H1 (cell line): ENCODE measurements at regions not wholly inside any gene's neighbourhood (a gene's known extent, or its start where the extent isn't known, plus 50 kb on each side); places are given as distances from the start of the nearest gene placed in this dataset.

Experiments
- CTCF ChIA-PET: fragments of 300-600 bp; sonication (Branson Sonifier 250); formaldehyde crosslinking; loops from one replicate; lab custom pipeline; 2021; ENCODE audit not compliant: partially characterized antibody; lab: Charles Lee
- POLR2A ChIA-PET: fragments of 300-600 bp; sonication (Branson Sonifier 250); formaldehyde crosslinking; loops from one replicate; lab custom pipeline; 2021; ENCODE audit warnings: inconsistent platforms; ENCODE audit not compliant: partially characterized antibody; lab: Charles Lee
- DNase-seq, 2 experiments: peaks; one replicate each; pipeline versions ENCODE4 v3.0.0 to v3.0.0-alpha.2; 2010 to 2022; ENCODE audit warnings: low spot score in 2 of 2, low read depth in 1 of 2, mixed read lengths in 1 of 2
- FAIRE-seq: peaks from 2 replicates; lab custom pipeline; 2011; peaks lifted over from hg19 to GRCh38; lab: Jason Lieb, UNC
- H2AFZ ChIP-seq: 2 replicates; pipeline ENCODE4 v1.8.1; 2012; ENCODE audit warnings: low read length, inconsistent platforms
- H2AK5ac ChIP-seq: 2 replicates; pipeline ENCODE4 v1.6.1; 2013; ENCODE audit warnings: low read depth, low read length
- H2BK120ac ChIP-seq: replicated peaks from 2 replicates; pipeline ENCODE3; 2013; ENCODE audit warnings: low read depth, low read length, inconsistent platforms
- H2BK12ac ChIP-seq: 2 replicates; pipeline ENCODE4 v1.6.1; 2013; ENCODE audit warnings: low read depth, low read length
- H2BK15ac ChIP-seq: 2 replicates; pipeline ENCODE4 v1.6.1; 2013; ENCODE audit warnings: low read length
- H2BK20ac ChIP-seq: 2 replicates; pipeline ENCODE4 v1.6.1; 2013; ENCODE audit warnings: low read length
- H2BK5ac ChIP-seq: 2 replicates; pipeline ENCODE4 v1.6.1; 2013; ENCODE audit warnings: low read depth, low read length
- H3K14ac ChIP-seq: 2 replicates; pipeline ENCODE4 v1.6.1; 2013; ENCODE audit warnings: inconsistent platforms; ENCODE audit not compliant: insufficient read length
- H3K18ac ChIP-seq: 2 replicates; pipeline ENCODE4 v1.6.1; 2013; ENCODE audit warnings: low read length; ENCODE audit errors: extremely low read depth
- H3K23ac ChIP-seq: 2 replicates; pipeline ENCODE4 v1.6.1; 2013; ENCODE audit warnings: inconsistent platforms; ENCODE audit not compliant: insufficient read length
- H3K23me2 ChIP-seq: 2 replicates; pipeline ENCODE4 v1.6.1; 2013; ENCODE audit warnings: low read depth, low read length
- H3K27ac ChIP-seq: 2 replicates; pipeline ENCODE4 v1.6.1; 2011; ENCODE audit warnings: low read depth, low read length, inconsistent platforms
- H3K27me3 ChIP-seq, 4 experiments: replicated peaks in 1 of 4; 1 replicate in 1 of 4; 2 replicates in 3 of 4; pipeline versions ENCODE4 v1.6.1 to v1.8.1; 2011 to 2013; ENCODE audit warnings: low read length in 3 of 4, mild to moderate bottlenecking in 3 of 4, inconsistent platforms in 2 of 4, mixed read lengths in 2 of 4, moderate library complexity in 1 of 4; ENCODE audit not compliant: control insufficient read depth in 3 of 4, insufficient read depth in 3 of 4; ENCODE audit errors: extremely low read depth in 1 of 4
- H3K36me3 ChIP-seq, 4 experiments: 2 replicates each; pipeline versions ENCODE4 v1.6.1 to v1.8.1; 2011 to 2013; ENCODE audit warnings: mild to moderate bottlenecking in 4 of 4, low read length in 3 of 4, moderate library complexity in 2 of 4, control low read depth in 1 of 4, inconsistent platforms in 1 of 4; ENCODE audit not compliant: insufficient read depth in 4 of 4, control insufficient read depth in 2 of 4
- H3K4ac ChIP-seq: replicated peaks from 2 replicates; pipeline ENCODE3; 2013; ENCODE audit warnings: low read length, low read depth, mixed read lengths, inconsistent platforms; ENCODE audit not compliant: insufficient read length
- H3K4me1 ChIP-seq, 4 experiments: replicated peaks in 1 of 4; 1 replicate in 1 of 4; 2 replicates in 3 of 4; pipeline versions ENCODE4 v1.6.1 to v1.8.1; 2011 to 2013; ENCODE audit warnings: low read length in 3 of 4, inconsistent platforms in 2 of 4, mixed read lengths in 1 of 4; ENCODE audit not compliant: insufficient read depth in 4 of 4, control insufficient read depth in 3 of 4
- H3K4me2 ChIP-seq, 2 experiments: 2 replicates each; pipeline versions ENCODE4 v1.6.1 to v1.8.1; 2011 to 2013; ENCODE audit warnings: low read depth in 2 of 2, low read length in 2 of 2, control low read depth in 1 of 2, inconsistent platforms in 1 of 2, mild to moderate bottlenecking in 1 of 2; ENCODE audit not compliant: insufficient read depth in 1 of 2
- H3K4me3 ChIP-seq, 4 experiments: fragments of 200-600, 300-600 bp in 1 of 4; sonication (generic), shearing (Covaris generic), sonication (Bioruptor Twin) in 1 of 4; 2 replicates each; pipeline versions ENCODE4 v1.5.1 to v1.8.1; 2011 to 2016; ENCODE audit warnings: low read length in 4 of 4, low read depth in 3 of 4, control low read depth in 2 of 4, inconsistent platforms in 2 of 4, mild to moderate bottlenecking in 2 of 4, mixed read lengths in 1 of 4, moderate library complexity in 1 of 4; ENCODE audit not compliant: insufficient read depth in 2 of 4; ENCODE audit errors: extremely low read depth in 1 of 4
- H3K56ac ChIP-seq: replicated peaks from 2 replicates; pipeline ENCODE3; 2013; ENCODE audit warnings: low read depth, mild to moderate bottlenecking, mixed read lengths, low read length, inconsistent platforms; ENCODE audit not compliant: insufficient read length
- H3K79me1 ChIP-seq: 2 replicates; pipeline ENCODE4 v1.6.1; 2013; ENCODE audit warnings: low read depth, low read length, control low read depth
- H3K79me2 ChIP-seq, 2 experiments: 2 replicates each; pipeline versions ENCODE4 v1.6.1 to v1.8.1; 2012 to 2013; ENCODE audit warnings: low read length in 2 of 2, mild to moderate bottlenecking in 2 of 2, inconsistent platforms in 1 of 2; ENCODE audit not compliant: insufficient read depth in 2 of 2, control insufficient read depth in 1 of 2
- H3K9ac ChIP-seq, 4 experiments: replicated peaks in 1 of 4; 1 replicate in 1 of 4; 2 replicates in 3 of 4; pipeline versions ENCODE4 v1.6.1 to v1.8.1; 2011 to 2013; ENCODE audit warnings: low read depth in 3 of 4, low read length in 3 of 4, control low read depth in 2 of 4, mild to moderate bottlenecking in 2 of 4, moderate library complexity in 2 of 4, inconsistent platforms in 1 of 4; ENCODE audit errors: extremely low read depth in 1 of 4
- H3K9me3 ChIP-seq, 2 experiments: 2 replicates each; pipeline versions ENCODE4 v1.6.1 to v1.8.1; 2012 to 2013; ENCODE audit warnings: mild to moderate bottlenecking in 2 of 2, moderate library complexity in 2 of 2, control low read depth in 1 of 2, inconsistent platforms in 1 of 2, low read depth in 1 of 2, low read length in 1 of 2, mixed read lengths in 1 of 2; ENCODE audit not compliant: insufficient read depth in 2 of 2
- H4K20me1 ChIP-seq, 2 experiments: replicated peaks in 1 of 2; 2 replicates each; pipeline versions ENCODE3 to v1.8.1; 2011 to 2013; ENCODE audit warnings: inconsistent platforms in 2 of 2, low read length in 2 of 2, mild to moderate bottlenecking in 1 of 2; ENCODE audit not compliant: insufficient read depth in 2 of 2, control insufficient read depth in 1 of 2
- H4K5ac ChIP-seq: 2 replicates; pipeline ENCODE4 v1.6.1; 2013; ENCODE audit warnings: low read length, low read depth, mixed read lengths, inconsistent platforms; ENCODE audit not compliant: insufficient read length
- H4K8ac ChIP-seq: 2 replicates; pipeline ENCODE4 v1.8.0; 2013; ENCODE audit warnings: mild to moderate bottlenecking, moderate library complexity, low read length, inconsistent platforms; ENCODE audit not compliant: insufficient read depth; ENCODE audit errors: extremely low read depth
- H4K91ac ChIP-seq: replicated peaks from 2 replicates; pipeline ENCODE3; 2013; ENCODE audit warnings: low read length, mixed read lengths, inconsistent platforms; ENCODE audit not compliant: insufficient read length
- CBX5 ChIP-seq: fragments of 300-800, 300-1000 bp; sonication (generic); IDR thresholded peaks from 2 replicates; pipeline ENCODE4 v1.7.1; 2016; ENCODE audit warnings: antibody characterized with exemption, low read length, low read depth
- CHD1 ChIP-seq: IDR thresholded peaks from 2 replicates; pipeline ENCODE4 v1.6.1; 2012; ENCODE audit warnings: low read depth, low read length, improper control_type of control experiment
- CREB1 ChIP-seq: IDR thresholded peaks from 2 replicates; pipeline ENCODE4 v1.6.1; 2012; ENCODE audit warnings: inconsistent platforms
- GABPA ChIP-seq: IDR thresholded peaks from 2 replicates; pipeline ENCODE4 v1.6.1; 2011; ENCODE audit warnings: mild to moderate bottlenecking, low read length, moderate library complexity, borderline replicate concordance; ENCODE audit not compliant: insufficient read depth
- NANOG ChIP-seq: IDR thresholded peaks from 2 replicates; pipeline ENCODE4 v1.6.1; 2011; ENCODE audit warnings: low read length, low read depth, mild to moderate bottlenecking, inconsistent platforms; ENCODE audit not compliant: insufficient read depth, poor library complexity, severe bottlenecking
- TEAD4 ChIP-seq: IDR thresholded peaks from 2 replicates; pipeline ENCODE4 v1.6.1; 2012; ENCODE audit warnings: low read depth, low read length, inconsistent platforms, mixed read lengths
- WGBS, 2 experiments: shearing (Covaris generic) in 1 of 2; methylation state at CpG; one replicate each; pipeline versions ENCODE4 v1.1.6 to v1.1.7; 2013 to 2015; ENCODE audit warnings: low lambda C conversion rate in 2 of 2, mixed read lengths in 2 of 2, inconsistent platforms in 1 of 2, low coverage in 1 of 2, missing lambda C conversion rate in 1 of 2; ENCODE audit not compliant: insufficient replicate concordance in 2 of 2, insufficient coverage in 1 of 2, insufficient read length in 1 of 2; ENCODE audit errors: extremely low coverage in 1 of 2, missing lambda C conversion rate in 1 of 2; 5-methylcytosine and 5-hydroxymethylcytosine counted together

DNA sequence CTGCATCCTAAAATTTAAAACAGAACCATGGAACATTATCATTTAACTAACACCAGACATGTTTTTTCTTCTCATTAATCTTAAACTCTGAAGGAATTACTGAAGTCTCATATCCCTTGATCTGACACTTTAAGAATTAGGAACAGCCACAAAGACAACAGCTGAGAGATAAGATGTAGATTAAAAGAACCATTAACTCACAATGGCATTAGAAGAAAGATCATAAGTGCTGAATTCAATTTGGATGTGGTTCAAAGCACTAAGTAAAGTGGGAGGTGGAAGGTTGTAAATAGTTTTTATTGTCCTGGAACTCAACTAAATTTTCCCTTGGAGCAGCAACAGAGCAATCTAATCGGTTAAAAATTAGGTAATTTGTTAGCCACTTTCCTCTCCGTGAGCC is 199.0 kb upstream of the ATP2B1 start:
- no peak overlapping the region for H2AK5ac ChIP-seq
- no peak for TF ChIP-seq GABPA
- TF ChIP-seq CREB1 = no peak
- TF ChIP-seq CHD1 = no peak
- TF ChIP-seq TEAD4 = no peak
- no peak for TF ChIP-seq NANOG
- no peak for TF ChIP-seq CBX5
- 90% methylated on average over 2 of the region's 2 CpGs; no CpG with 5 or more reads in 1 of the 2 experiments for WGBS, 2 experiments
- no peak overlapping the region for H2BK120ac ChIP-seq
- DNase-seq (no peak), FAIRE-seq (no peak)
- H4K20me1 ChIP-seq = no peaks in the 10 kb centered on the region
- no peak overlapping the region for H2BK5ac ChIP-seq
- no peak overlapping the region for H4K5ac ChIP-seq
- no peaks in the 10 kb centered on the region for H3K4me1 ChIP-seq
- H3K27ac ChIP-seq = no peak overlapping the region
- no peak overlapping the region for H4K8ac ChIP-seq
- H3K79me1 ChIP-seq = no peaks in the 10 kb centered on the region
- H3K4me2 ChIP-seq = no peak overlapping the region
- no peak overlapping the region for H2BK12ac ChIP-seq
- POLR2A ChIA-PET = no interaction called here
- no peak overlapping the region for H2AFZ ChIP-seq
- no peak overlapping the region for H3K9ac ChIP-seq
- no peaks in the 10 kb centered on the region for H3K79me2 ChIP-seq
- H4K91ac ChIP-seq = no peak overlapping the region
- CTCF ChIA-PET = interaction anchor here (0.8 kb wide), 1 partner anchor 20 kb away, joined by 3 read pairs; no protein-coding TSS in a partner anchor
- H3K14ac ChIP-seq = no peak overlapping the region
- no peak overlapping the region for H3K4ac ChIP-seq
- H3K9me3 ChIP-seq = peaks cover 0 to 2% of the 10 kb centered on the region in 2 experiments; a peak in 1 of 4 replicates
- H3K36me3 ChIP-seq = no peaks in the 10 kb centered on the region
- H3K23me2 ChIP-seq = no peaks in the 10 kb centered on the region
- no peak overlapping the region for H3K4me3 ChIP-seq
- H3K23ac ChIP-seq = no peak overlapping the region
- no peak overlapping the region for H2BK20ac ChIP-seq
- no peak overlapping the region for H2BK15ac ChIP-seq
- H3K27me3 ChIP-seq = no peaks in the 10 kb centered on the region
- no peak overlapping the region for H3K18ac ChIP-seq
- H3K56ac ChIP-seq = no peak overlapping the region
